ENCODE measurements at regions not wholly inside any gene's neighbourhood (a gene's known extent, or its start where the extent isn't known, plus 50 kb on each side); places are given as distances from the start of the nearest gene placed in this dataset.

- H3K27ac ChIP-seq (ENCODE audit: insufficient read depth, low read depth, low read length): no peak overlapping the region
- intact Hi-C loops (cut with micrococcal nuclease): no loop called here
- no peaks in the 10 kb centered on the region for H3K4me1 ChIP-seq (ENCODE audit: control insufficient read depth, extremely low read depth, insufficient read depth, low read length)
- TF ChIP-seq MAX (IDR thresholded peaks at IDR 0.05; ENCODE audit: insufficient read depth, insufficient read length): no peak
- no peak for TF ChIP-seq JUN (IDR thresholded peaks at IDR 0.05; ENCODE audit: borderline replicate concordance, insufficient read depth, insufficient read length, low read depth)
- no peak for TF ChIP-seq POLR2A (IDR thresholded peaks at IDR 0.05; ENCODE audit: low read depth, low read length)
- no peak for TF ChIP-seq FOS (IDR thresholded peaks at IDR 0.05; ENCODE audit: borderline replicate concordance, insufficient read depth, low read length)
- no peak for TF ChIP-seq POLR2AphosphoS5 (IDR thresholded peaks at IDR 0.05; ENCODE audit: insufficient read depth, low read depth, low read length)
- no peak for TF ChIP-seq EZH2 (IDR thresholded peaks at IDR 0.05; ENCODE audit: borderline replicate concordance, low read depth, low read length, severe bottlenecking)
- no peak for TF ChIP-seq GATA2 (IDR thresholded peaks at IDR 0.05; ENCODE audit: insufficient read depth, insufficient read length, low read depth, low read length)
- no peak for TF ChIP-seq CTCF (IDR thresholded peaks at IDR 0.05; ENCODE audit: extremely low read depth in 1 of 2, insufficient read depth in 1 of 2, low read depth in 1 of 2, low read length in 2 of 2)
- TF ChIP-seq MYC (IDR thresholded peaks at IDR 0.05; ENCODE audit: low read depth, low read length): no peak
- H2AFZ ChIP-seq (ENCODE audit: low read depth, low read length): no peak overlapping the region
- no peak overlapping the region for H3K4me3 ChIP-seq (replicated peaks in 1 of 3; ENCODE audit: insufficient read depth in 1 of 3, low read depth in 1 of 3, low read length in 3 of 3)
- no peak overlapping the region for H3K9ac ChIP-seq (replicated peaks; ENCODE audit: extremely low read depth, insufficient read depth, low read length)
- no TSS peak for BruUV-seq (replicated peaks)
- H3K9me3 ChIP-seq (replicated peaks; ENCODE audit: control insufficient read depth, insufficient read depth, low read length): no peaks in the 10 kb centered on the region
- DNase-seq (ENCODE audit: low read depth, low spot score): no peak
- no peaks in the 10 kb centered on the region for H4K20me1 ChIP-seq (replicated peaks; ENCODE audit: control insufficient read depth, extremely low read depth, insufficient read depth, low read length)
- ChIA-PET CTCF (no interaction called here), POLR2A (no interaction called here)
- no peaks in the 10 kb centered on the region for H3K9me1 ChIP-seq (replicated peaks; ENCODE audit: control insufficient read depth, extremely low read depth, insufficient read depth, low read length)
- H3K4me2 ChIP-seq (ENCODE audit: insufficient read depth, low read length): no peak overlapping the region
- no peaks in the 10 kb centered on the region for H3K36me3 ChIP-seq (ENCODE audit: control insufficient read depth in 2 of 2, extremely low read depth in 1 of 2, insufficient read depth in 2 of 2, low read length in 2 of 2)
- no peaks in the 10 kb centered on the region for H3K27me3 ChIP-seq (ENCODE audit: control insufficient read depth in 2 of 2, insufficient read depth in 2 of 2, low read length in 2 of 2)
- no peak for FAIRE-seq
- H3K79me2 ChIP-seq (ENCODE audit: control insufficient read depth, insufficient read depth, low read length): no peaks in the 10 kb centered on the region
- dilution Hi-C loops (cut with MboI; ENCODE audit: extremely low pct_ligation_motif_present, low sequenced_read_pairs): no loop called here
These were observed 1327.5 kb upstream of the FLRT2 start for GRCh38 chr14:84202486-84202885.
